ENCODE measurements at regions not wholly inside any gene's neighbourhood (a gene's known extent, or its start where the extent isn't known, plus 50 kb on each side); places are given as distances from the start of the nearest gene placed in this dataset.
"Not testable (repeated sequence)": the region's sequence is repeated elsewhere in the genome, so short reads cannot be mapped to it uniquely, and the experiment has no call there.

DNA sequence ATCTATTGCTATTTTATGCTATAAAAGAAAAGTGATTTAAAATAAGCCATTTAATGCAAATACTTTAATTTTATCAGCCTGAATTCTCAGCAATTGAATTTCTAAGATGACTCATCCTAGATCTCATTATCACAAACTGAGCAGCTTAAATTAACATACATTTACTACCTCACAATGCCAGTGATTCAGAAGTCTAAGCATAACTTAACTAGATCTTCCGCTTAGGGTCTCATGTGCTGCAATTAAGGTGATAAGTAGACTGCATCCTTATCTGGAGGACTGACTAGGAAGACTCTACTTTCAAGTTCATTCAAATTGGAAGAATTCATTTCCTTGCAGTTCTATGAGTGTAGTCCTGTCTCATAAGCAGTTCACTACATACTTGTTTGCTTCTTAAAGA, 286.6 kb downstream of the COL11A1 start:
- no peak for DNase-seq

DNA sequence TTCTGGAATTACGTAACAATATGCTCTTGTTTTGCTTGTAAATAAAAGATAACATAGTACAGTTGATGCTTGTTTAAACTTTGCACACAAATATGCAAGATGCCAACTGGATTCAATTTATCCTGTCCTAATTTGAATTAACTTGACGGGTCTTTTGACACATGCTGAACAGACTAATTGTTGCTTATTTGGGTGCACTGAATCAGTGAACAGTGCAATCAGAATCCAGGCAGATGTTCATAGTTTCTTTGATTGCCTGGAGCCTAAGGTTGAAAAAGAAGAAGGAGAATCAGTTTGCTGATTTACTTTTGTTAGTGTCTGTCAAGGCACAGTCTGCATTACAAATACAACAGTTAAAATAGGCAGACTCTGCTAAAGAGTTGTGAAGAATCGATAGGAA, 307.9 kb downstream of the COL11A1 start:
- no peak for DNase-seq

DNA sequence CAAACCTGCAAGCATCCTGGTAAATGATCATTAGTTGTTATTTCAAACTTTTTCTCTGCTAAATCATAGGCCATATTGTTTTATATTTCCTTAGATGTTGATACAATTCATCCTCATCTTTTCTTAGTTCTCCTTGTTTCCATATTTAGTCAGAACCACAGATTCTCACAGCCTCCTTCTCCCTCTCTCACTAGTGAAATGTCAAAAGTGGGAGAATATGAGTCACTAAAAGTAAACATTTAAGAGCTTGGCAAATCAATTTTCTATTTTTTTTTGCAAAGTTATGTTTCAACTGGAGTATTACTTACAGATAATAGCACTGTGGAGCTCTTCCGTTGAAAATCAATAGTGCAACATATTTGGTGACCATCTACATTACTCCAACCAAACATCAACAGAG, 308.8 kb downstream of the COL11A1 start:
- no peak for DNase-seq

DNA sequence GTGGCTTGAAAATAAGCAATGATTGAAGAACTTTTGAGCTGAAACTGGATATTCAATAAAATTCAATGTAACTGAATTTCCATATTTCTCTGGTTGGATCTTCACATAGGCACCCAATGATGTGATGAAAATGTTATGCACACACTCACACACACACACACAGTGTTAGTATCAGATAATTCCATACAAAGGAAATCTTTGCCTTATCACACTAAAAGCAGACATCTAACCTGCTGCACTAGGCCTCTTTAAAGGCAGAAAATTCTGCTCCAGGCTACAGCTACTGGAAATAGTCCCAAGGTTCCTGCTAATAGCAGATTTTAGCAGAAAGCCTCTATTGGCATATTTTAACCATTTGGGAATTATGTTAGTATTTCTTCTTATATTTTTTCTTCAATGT, 309.6 kb downstream of the COL11A1 start:
- no peak for DNase-seq

DNA sequence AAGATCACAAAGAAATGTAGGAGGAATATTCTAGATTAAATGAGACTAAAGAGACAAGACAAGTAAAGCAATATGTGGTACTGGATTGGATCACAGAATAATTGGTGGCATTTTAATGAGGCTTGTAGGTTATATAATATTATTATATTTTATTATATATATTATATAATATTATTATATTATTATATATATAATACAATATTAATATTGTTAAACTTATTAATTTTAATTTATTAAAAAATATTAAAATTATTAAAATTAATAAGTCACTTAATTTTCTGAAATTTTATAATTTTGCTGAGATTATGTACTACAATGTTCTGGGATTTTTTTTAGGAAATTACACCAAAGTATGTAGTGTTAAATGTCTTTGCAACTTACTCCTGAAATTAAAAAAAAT, 311.9 kb downstream of the COL11A1 start:
- no peak for DNase-seq

DNA sequence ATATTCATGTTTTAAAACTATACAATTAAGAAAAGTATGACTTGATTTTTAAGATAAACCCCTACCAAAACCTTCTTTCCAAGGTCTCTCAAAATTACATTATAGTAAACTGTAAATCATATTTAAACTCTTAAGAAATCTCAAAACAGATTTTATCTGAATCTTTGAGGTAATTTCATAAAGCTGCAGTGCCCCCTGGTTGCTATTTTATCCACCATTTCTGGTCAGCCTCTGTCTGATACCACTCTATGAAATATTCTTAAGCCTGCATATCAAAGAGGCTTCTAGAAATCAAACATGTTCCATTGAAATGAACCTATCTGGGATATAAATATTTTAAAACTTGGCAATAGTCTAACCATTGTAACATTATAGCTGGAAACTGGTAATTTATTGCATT, 317.3 kb downstream of the COL11A1 start:
- DNase-seq: peak; percentile 1 to 31

DNA sequence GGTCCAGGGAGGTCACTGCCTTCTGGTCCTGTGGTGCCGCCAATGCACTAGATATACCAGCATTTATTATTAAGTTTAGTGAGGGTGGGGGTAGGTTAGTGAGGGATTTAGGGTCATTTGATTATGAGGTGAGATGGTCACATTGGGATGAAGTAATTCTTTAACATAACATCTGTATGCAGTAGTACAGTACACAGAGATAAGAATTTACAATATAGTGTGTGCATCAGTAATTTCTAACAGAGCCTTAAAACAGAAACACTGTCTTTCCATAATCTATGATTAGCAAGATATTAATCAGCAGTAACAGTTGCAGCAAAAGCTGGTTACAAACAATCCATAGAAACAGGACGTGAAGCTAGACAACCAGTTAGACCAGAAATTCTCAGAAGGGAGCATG, 318.4 kb downstream of the COL11A1 start:
- not testable (repeated sequence) for DNase-seq

DNA sequence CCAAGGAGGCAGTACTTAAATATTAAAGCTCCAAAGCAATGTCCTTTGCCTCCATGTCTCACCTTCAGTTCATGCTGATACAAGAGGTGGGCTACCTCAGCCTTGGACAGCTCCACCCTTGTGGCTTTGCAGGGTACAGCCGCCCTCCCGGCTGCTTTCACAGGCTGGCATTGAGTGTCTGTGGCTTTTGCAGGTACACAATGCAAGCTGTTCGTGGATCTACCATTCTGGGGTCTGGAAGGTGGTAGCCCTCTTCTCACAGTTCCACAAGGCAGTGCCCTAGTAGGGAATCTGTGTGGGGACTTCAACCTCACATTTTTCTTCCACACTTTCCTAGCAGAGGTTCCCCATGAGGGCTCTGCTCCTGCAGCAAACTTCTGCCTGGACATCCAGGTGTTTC, 324.8 kb downstream of the COL11A1 start:
- no peak for DNase-seq

DNA sequence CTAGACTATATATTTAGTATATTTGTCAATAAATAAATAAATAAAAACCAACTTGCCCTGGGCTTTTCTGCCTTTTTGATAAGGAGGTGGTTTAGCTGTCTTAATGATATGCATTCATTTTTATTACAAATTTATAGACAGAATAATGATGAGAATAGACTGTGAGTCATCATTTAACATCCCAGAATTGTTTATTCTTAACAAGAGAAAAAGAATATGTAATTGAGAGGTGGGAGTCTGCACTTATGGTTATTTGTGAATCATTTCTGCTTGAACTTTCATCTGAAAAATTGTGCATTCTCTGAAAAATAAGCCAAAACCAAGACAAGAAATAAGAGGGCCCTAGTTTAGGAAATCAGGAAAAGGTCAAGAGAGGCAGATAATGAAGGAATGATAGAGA, 326.2 kb downstream of the COL11A1 start:
- DNase-seq: no peak

DNA sequence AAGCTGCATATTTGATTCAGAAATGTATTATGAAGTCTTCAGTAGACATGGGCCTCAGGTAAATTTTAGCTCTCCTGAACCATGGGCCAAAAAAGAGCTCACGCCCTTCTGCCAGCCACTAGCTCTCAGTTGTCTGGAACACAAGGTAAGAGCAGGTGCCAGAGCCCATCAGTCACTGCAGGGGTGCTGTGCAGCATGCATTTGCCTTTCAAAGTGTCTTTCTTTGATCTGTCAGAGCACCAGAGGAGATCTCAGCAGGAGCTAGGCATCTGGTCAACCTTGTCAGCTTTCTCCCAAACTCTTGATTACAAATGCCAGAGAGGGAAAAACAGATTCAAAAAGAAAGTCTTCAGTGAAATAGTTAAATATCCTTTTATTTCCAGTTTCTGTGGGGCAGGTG, 332.3 kb downstream of the COL11A1 start:
- no peak for DNase-seq

DNA sequence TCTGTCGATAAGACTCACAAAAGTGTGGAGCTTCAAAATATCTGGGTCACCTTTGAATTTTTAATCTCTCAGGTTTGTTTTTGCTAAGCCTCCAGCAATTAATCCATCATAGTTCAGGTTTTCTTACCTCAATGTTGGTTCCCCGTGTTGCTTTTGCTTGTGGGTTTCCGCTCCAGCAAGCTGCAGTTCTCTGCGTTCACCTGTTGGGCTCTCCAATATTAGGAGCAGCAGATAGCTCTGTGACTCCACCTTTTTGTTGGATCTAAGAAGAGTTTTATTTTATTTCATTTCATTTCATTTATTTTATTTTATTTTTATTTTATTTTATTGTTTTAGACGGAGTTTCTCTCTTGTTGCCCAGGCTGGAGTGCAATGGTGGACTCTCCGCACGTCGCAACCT, 335.5 kb downstream of the COL11A1 start:
- DNase-seq: no peak

DNA sequence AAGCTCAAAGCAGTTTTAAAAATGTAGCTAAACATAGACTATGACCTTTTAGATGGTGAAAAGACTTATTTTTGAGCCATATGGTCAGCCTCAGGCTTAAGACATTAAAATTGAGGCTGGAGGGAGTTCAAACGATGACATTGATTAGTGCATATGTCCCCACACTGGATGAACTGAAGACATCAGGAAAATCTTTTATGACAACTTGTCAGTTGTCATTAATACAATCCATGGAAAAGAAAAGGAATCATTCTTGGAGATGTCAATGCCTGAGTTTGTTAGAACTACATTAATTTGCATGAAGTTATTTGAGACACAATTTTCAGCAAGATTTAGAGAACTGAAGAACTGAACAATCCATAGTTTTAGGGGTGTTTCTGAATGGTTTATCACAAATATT, 349.9 kb downstream of the COL11A1 start:
- DNase-seq: peak in 1 of 2 experiments; percentile 21

DNA sequence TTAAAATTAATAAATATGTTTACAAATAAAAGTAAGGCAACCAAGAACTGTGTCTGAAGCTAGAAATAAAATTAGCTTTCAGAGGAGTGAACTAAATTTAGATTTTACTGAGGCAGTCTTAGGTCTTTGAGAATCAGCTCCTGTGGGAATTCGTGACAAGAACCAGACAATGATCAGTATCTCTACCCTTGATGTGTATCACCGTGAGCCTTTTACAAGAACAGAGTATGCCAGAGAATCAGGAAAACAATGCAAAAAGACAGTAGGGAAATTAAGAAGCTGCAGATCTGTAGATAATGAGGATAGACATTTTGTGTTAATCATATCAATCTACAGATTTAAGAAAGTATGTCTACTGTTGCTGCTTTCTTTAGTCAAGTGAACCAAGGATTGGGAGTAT, 351.0 kb downstream of the COL11A1 start:
- no peak for DNase-seq

DNA sequence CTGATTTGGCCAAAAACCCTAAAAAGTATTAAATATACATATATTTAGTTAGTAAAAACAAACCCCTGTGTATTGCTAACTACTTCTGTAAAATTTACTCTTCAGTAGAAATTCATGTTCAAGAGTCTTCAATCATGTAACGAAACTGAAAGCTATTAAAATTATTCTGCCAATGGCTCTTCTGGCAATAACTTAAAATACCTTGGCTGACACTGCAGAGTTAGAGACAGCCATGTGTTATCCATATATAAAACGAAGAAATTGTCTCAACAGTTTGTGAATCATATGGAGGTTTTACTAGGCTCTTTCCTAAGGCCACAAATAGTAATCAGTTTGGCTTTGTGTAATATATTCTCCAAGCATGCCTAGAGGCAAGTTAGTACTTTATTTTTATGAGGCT, 357.2 kb downstream of the COL11A1 start:
- DNase-seq: no peak

DNA sequence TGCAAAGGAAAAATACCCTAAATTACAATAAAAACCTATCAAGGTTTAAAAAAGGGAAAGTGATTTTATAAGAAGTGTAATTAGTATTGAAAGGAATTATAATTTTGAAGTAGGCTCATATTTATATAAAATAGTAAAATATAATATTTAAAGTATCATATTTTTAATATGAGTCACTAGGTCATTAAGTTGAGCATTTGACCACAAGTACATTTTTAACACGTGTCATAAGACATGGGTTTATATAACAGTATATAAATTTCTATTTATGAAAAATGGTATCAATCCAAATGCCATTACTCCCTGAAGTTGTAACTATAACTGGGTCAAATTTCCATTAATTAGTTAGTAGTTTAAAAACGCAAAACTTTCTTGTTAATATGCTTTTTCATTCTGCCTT, 365.9 kb downstream of the COL11A1 start:
- DNase-seq: no peak

DNA sequence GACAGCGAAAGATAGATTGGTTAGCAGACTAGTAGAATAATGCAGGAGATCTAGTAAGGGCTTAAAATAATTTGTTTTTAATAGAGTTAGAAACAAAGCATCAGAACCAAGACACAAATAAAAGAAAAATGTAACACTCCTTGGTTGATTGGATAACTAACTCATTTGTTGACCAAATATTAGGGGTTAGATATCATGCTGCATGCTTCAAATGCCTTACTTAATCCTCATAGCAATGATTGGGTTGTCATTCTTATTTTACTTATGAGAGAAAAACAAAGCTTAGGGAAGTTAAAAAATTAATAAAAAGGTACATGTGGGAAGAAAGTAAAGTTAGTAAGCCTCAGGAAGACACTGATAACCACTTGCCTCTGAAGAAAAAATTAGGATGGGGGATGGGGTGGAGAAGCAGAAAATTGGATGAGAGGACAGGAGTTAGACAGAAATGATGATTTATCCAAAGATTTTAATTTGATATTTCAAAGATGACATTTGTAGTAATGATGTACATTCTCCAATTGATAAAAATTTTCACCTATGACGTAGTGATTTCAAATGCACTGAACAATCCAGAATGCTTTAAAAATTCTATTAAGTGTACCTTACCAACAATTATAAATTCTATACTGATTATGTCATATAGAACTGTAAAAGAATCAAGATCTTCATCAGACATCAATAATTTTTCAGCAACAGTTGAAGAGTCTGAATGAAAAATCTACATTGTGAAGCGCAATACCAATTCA, 374.7 kb downstream of the COL11A1 start:
- DNase-seq: no peak

DNA sequence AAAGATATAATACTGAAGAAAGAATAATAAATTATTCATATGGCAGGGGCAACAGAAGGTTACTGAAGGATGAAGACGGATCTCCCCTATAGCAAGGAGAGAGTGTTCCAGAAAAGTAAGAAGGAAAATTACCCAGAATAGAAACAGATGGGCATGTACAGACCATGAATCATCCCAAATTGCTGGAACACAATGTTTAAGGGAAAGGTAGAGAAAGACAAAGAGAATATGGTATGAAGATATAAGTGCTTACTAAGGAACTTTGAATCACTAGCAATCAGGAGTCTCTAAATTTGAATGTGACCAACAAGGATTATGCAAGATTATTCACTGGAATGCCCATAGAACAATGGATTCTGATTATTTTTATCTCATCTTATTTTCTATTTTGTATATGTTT, 375.4 kb downstream of the COL11A1 start:
- DNase-seq: no peak

DNA sequence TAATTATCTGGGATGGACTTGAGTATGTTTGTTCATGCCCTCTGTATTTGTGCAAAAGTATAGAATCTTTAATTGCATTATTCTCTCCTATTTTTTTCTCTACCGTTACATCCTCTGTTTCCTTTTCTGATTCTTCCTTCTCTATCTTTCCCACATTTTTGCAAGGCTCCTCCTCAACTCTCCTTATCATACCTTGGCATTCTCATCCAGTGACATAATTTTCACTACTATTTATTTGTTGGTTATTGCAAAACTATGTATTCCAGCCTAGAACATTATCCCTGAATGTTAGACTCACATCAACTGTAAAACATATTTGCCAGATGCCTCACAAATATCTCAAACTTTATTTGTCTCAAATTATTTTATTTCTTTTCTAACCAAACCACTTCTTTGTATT, 381.9 kb downstream of the COL11A1 start:
- DNase-seq: no peak

DNA sequence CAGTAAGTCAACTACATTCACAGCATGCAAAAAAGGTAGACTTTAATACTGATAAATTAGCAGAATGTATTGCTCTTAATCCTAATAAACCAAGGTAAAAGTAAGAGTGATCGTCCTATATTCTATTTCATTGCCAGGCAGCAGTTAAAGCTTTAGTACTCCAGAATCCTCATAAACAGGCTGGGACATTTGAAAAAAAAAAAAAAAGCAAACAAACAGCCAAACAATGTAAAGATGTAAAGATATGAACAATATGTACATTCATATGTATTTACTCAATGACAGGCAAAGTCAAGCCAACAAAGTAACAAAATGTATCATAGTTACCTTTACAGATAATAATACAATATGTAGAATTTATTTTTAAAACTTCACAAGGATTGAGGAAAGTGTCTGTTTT, 383.6 kb downstream of the COL11A1 start:
- no peak for DNase-seq

DNA sequence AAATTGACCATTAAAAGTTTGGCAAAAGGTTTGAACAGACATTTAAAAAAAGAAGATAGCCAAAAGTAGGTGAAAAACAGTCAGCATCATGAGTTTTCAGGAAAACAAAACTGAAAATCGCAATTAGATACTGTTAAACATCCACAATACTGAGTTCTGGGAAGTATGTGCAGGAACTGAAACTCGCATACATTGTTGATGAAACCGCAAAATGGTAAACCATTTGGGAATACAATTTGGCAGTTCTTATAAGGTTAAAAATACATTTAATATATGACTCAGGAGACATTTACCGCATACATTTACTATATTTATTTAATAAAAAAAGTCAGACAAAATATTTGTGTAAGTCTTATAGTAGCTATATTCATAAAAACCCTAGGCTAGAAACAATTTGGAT, 393.2 kb downstream of the COL11A1 start:
- DNase-seq: no peak

DNA sequence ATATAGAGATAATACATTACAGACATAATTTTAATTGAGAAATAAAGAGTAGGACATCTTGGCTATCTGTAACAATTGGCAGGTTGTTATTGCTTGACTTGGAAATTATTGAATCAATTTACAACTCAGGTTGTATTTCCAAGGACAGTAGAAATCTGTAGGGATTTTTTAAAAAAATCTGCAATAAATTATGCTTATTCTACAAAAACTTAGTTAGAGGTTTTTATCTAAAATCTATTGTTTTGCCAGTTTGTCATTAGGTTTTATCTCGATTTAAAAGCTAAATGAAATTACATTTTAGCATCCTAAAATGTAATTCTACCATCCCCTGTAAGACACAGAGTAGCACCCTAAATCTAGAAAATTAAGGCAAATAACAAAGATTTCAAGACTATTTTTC, 408.8 kb downstream of the COL11A1 start:
- no peak for DNase-seq

DNA sequence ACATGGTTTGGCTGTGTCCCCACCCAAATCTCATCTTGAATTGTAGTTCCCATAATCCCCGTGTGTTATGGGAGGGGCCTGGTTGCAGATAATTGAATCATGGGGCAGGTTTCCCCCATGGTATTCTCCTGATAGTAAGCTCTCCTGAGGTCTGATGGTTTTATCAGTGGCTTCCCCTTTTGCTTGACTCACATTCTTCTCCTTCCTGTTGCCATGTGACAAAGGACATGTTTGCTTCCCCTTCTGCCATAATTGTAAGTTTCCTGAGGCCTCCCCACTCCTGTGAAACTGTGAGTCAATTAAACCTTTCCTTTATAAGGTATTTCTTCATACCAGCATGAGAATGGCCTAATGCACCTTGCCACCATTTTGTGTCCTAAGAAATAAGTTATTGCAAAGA, 415.0 kb downstream of the COL11A1 start:
- no peak for DNase-seq

DNA sequence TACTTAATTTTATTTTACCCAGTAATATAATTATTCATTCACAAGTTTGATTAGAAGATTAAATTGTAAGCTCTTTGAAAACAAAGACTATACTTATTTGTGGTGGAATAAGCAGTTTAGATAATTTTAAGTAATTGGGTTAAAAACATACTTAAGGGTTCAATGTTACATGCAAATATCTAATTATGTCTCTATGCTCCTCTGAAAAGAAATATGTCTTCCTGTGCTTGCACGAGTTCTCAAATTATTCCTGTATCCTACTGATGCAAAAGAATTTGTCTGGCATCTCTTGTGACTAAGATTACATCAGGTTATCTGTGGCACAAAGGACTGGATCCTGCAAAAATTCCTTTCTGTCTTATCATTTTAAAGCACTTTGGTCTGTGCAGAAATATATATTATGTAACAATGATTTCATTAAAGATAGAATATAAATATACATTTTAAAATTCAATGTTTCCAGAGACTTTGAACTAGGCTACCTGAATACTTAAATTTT, 416.7 kb downstream of the COL11A1 start:
- no peak for DNase-seq

DNA sequence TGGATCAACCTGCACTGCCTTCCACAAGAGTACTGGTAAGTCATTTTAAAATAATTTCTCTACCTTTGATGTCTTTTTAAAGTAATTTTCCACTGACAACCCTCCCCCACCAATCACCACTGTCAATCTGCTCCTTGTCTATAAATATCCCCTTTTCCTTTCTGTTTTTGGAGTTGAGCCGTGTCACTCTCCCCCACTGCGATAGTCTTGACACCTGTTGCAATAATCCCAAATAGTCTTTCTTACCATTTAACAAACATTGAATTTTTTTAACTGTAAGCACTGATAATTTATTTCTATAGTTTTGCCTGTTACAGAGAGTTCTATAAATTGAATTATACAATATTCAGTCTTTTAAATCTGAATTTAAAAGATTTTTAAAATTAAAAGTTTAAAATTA, 420.9 kb downstream of the COL11A1 start:
- DNase-seq: no peak

DNA sequence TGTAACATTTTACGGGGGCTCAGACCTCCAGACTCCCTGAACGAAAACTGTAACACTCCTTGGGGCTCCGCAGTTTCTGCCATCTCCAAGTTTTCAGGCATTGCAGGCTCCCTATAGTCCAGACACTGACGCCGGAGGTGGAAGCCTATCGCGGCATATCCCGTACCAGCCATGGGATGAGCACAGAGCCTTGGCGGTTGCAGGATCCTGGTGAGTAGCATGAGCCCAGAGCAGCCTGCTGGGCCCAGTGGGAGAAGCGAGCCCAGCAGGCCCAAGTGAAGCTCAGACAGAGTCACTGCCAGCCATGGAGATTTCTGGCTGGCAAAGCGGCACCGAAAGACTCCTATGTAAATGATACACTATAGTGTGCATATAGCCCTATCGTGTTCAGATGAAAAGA, 446.8 kb downstream of the COL11A1 start:
- no peak for DNase-seq

Measured in NCI-H524 (cell line).